HEK293T (cell line): ENCODE measurements at regions not wholly inside any gene's neighbourhood (a gene's known extent, or its start where the extent isn't known, plus 50 kb on each side); places are given as distances from the start of the nearest gene placed in this dataset.

ENCODE experiments used
- ARNT ChIP-seq: fragments of 450-650 bp; IDR thresholded peaks from 2 replicates; pipeline ENCODE4 v1.6.1; 2017; ENCODE audit warnings: mild to moderate bottlenecking
- BHLHE40 ChIP-seq: fragments of 450-650 bp; IDR thresholded peaks from 2 replicates; pipeline ENCODE4 v1.6.1; 2016; ENCODE audit warnings: mild to moderate bottlenecking, moderate library complexity, borderline replicate concordance
- CTBP1 ChIP-seq: fragments of 450-650 bp; IDR thresholded peaks from 2 replicates; pipeline ENCODE4 v1.6.1; 2016; ENCODE audit warnings: borderline replicate concordance
- ELF4 ChIP-seq: fragments of 450-650 bp; IDR thresholded peaks from 2 replicates; pipeline ENCODE4 v1.6.1; 2017; ENCODE audit warnings: antibody characterized with exemption
- FOXA1 ChIP-seq: fragments of 450-650 bp; IDR thresholded peaks from 2 replicates; pipeline ENCODE4 v1.6.1; 2016; ENCODE audit warnings: mild to moderate bottlenecking
- FOXK2 ChIP-seq: fragments of 450-650 bp; IDR thresholded peaks from 2 replicates; pipeline ENCODE4 v1.6.1; 2016; ENCODE audit warnings: mild to moderate bottlenecking
- FOXM1 ChIP-seq: fragments of 450-650 bp; IDR thresholded peaks from 2 replicates; pipeline ENCODE4 v1.6.1; 2017; ENCODE audit warnings: mild to moderate bottlenecking, borderline replicate concordance
- L3MBTL2 ChIP-seq: fragments of 450-650 bp; conservative IDR thresholded peaks from 2 replicates; pipeline ENCODE4 v1.6.1; 2016; ENCODE audit warnings: mild to moderate bottlenecking
- LEF1 ChIP-seq: fragments of 450-650 bp; IDR thresholded peaks from 2 replicates; pipeline ENCODE4 v1.6.1; 2017; ENCODE audit warnings: mild to moderate bottlenecking, borderline replicate concordance
- PKNOX1 ChIP-seq: fragments of 450-650 bp; IDR thresholded peaks from 2 replicates; pipeline ENCODE4 v1.6.1; 2016
- SP1 ChIP-seq: fragments of 450-650 bp; IDR thresholded peaks from 2 replicates; pipeline ENCODE4 v1.6.1; 2017
- SUZ12 ChIP-seq: fragments of 450-650 bp; IDR thresholded peaks from 2 replicates; pipeline ENCODE4 v1.6.1; 2016; ENCODE audit warnings: mild to moderate bottlenecking
- TARDBP ChIP-seq: fragments of 450-650 bp; IDR thresholded peaks from 2 replicates; pipeline ENCODE4 v1.6.1; 2016
- ZNF384 ChIP-seq: fragments of 450-650 bp; IDR thresholded peaks from 2 replicates; pipeline ENCODE4 v1.6.1; 2016

DNA sequence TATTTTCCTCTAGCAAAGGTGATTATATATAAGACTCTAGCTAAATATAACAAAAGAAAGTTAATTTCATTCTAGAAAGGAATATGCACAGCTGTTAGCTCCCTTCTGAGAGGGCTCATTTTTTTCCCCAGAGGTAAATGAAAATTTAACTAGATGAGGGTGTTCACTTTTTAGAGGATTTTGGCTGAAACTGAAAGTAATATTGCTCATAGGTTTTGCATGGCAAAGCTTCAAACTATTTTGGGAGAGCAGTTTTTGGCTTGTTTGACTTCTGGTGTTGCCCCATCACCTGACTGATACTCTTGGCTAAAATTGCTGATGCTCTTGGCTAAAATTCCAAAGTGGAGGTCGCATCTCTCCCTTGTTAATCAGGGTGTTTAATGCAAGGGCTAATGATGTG lies 311.9 kb downstream of the EDEM1 start:
- no peak for TF ChIP-seq ZNF384
- TF ChIP-seq CTBP1 = no peak
- TF ChIP-seq ELF4 = no peak
- no peak for TF ChIP-seq SP1
- no peak for TF ChIP-seq TARDBP
- TF ChIP-seq PKNOX1 = no peak
- no peak for TF ChIP-seq BHLHE40
- TF ChIP-seq FOXM1 = no peak
- TF ChIP-seq SUZ12 = no peak
- no peak for TF ChIP-seq LEF1
- TF ChIP-seq FOXK2 = no peak
- TF ChIP-seq ARNT = no peak
- no peak for TF ChIP-seq L3MBTL2
- no peak for TF ChIP-seq FOXA1
